Effector memory CD8-positive, alpha-beta T cell (primary cell): ENCODE measurements at regions not wholly inside any gene's neighbourhood (a gene's known extent, or its start where the extent isn't known, plus 50 kb on each side); places are given as distances from the start of the nearest gene placed in this dataset.

Experiments used
- ATAC-seq: fragments of 150-1000 bp; cut with Tn5 transposase; replicated peaks from 2 replicates; pipeline ENCODE4 v1.10.0; 2021; ENCODE audit warnings: mild to moderate bottlenecking, moderate library complexity
- DNase-seq, 3 experiments: peaks; one replicate each; pipeline ENCODE4 v3.0.0; 2021
- H3K27ac Mint-ChIP-seq, 2 donors: one replicate each; pipeline ENCODE4 v1.8.0; 2022; ENCODE audit warnings: mild to moderate bottlenecking in 2 of 2, mixed read lengths in 2 of 2, moderate library complexity in 2 of 2
- H3K27me3 Mint-ChIP-seq, 2 donors: one replicate each; pipeline ENCODE4 v1.8.0; 2022; ENCODE audit warnings: mixed read lengths in 2 of 2
- H3K36me3 Mint-ChIP-seq: one replicate; pipeline ENCODE4 v1.8.0; 2022; ENCODE audit warnings: mild to moderate bottlenecking, moderate library complexity, mixed read lengths; ENCODE audit not compliant: insufficient read depth
- H3K4me1 Mint-ChIP-seq, 2 donors: one replicate each; pipeline ENCODE4 v1.8.0; 2022; ENCODE audit warnings: low read depth in 2 of 2, mixed read lengths in 2 of 2
- H3K4me3 Mint-ChIP-seq, 2 donors: one replicate each; pipeline ENCODE4 v1.8.0; 2022; ENCODE audit warnings: mild to moderate bottlenecking in 2 of 2, mixed read lengths in 2 of 2, moderate library complexity in 2 of 2
- H3K9me3 Mint-ChIP-seq, 2 donors: one replicate each; pipeline ENCODE4 v1.8.0; 2022; ENCODE audit warnings: mixed read lengths in 2 of 2

- H3K9me3 Mint-ChIP-seq: peaks cover 9 to 18% of the 10 kb centered on the region in 2 donors
- H3K36me3 Mint-ChIP-seq: no peaks in the 10 kb centered on the region
- no peak overlapping the region for H3K4me3 Mint-ChIP-seq
- DNase-seq: no peak
- H3K27me3 Mint-ChIP-seq: no peaks in the 10 kb centered on the region
- no peaks in the 10 kb centered on the region for H3K4me1 Mint-ChIP-seq
- no peak for ATAC-seq
- no peak overlapping the region for H3K27ac Mint-ChIP-seq
These were observed 703.6 kb downstream of the SLITRK6 start for GRCh38 chr13:85095418-85096272.

GRCh38 chr13:85093808-85094207 lies 705.4 kb downstream of the SLITRK6 start:
- no peaks in the 10 kb centered on the region for H3K4me1 Mint-ChIP-seq
- H3K27ac Mint-ChIP-seq: no peak overlapping the region
- no peaks in the 10 kb centered on the region for H3K36me3 Mint-ChIP-seq
- H3K9me3 Mint-ChIP-seq: peaks cover 7 to 18% of the 10 kb centered on the region in 2 donors
- H3K27me3 Mint-ChIP-seq: no peaks in the 10 kb centered on the region
- no peak for ATAC-seq
- no peak for DNase-seq
- no peak overlapping the region for H3K4me3 Mint-ChIP-seq

- no peaks in the 10 kb centered on the region for H3K4me1 Mint-ChIP-seq
- peaks cover 4 to 18% of the 10 kb centered on the region in 2 donors for H3K9me3 Mint-ChIP-seq
- H3K4me3 Mint-ChIP-seq: no peak overlapping the region
- no peak overlapping the region for H3K27ac Mint-ChIP-seq
- H3K27me3 Mint-ChIP-seq: no peaks in the 10 kb centered on the region
- no peak for DNase-seq
- H3K36me3 Mint-ChIP-seq: no peaks in the 10 kb centered on the region
- no peak for ATAC-seq
These were observed 707.5 kb downstream of the SLITRK6 start for GRCh38 chr13:85091631-85092234.

- H3K27me3 Mint-ChIP-seq: no peaks in the 10 kb centered on the region
- H3K9me3 Mint-ChIP-seq: peaks cover 0 to 10% of the 10 kb centered on the region in 2 donors
- no peak overlapping the region for H3K27ac Mint-ChIP-seq
- ATAC-seq: no peak
- no peak for DNase-seq
- H3K4me3 Mint-ChIP-seq: no peak overlapping the region
- H3K4me1 Mint-ChIP-seq: no peaks in the 10 kb centered on the region
- peaks cover 2% of the 10 kb centered on the region for H3K36me3 Mint-ChIP-seq
These were observed 710.0 kb downstream of the SLITRK6 start for GRCh38 chr13:85089186-85089585.

- ATAC-seq (no peak), DNase-seq (no peak)
- Mint-ChIP-seq H3K27ac (no peak overlapping the region), H3K27me3 (no peaks in the 10 kb centered on the region), H3K4me3 (no peak overlapping the region), H3K4me1 (no peaks in the 10 kb centered on the region), H3K9me3 (peaks cover 7% of the 10 kb centered on the region in 2 donors), H3K36me3 (peaks cover 2% of the 10 kb centered on the region)
These were observed 718.5 kb downstream of the SLITRK6 start for GRCh38 chr13:85080691-85081090.

- Mint-ChIP-seq H3K9me3 (peaks cover 0 to 5% of the 10 kb centered on the region in 2 donors), H3K27me3 (no peaks in the 10 kb centered on the region), H3K4me1 (no peaks in the 10 kb centered on the region), H3K36me3 (no peaks in the 10 kb centered on the region), H3K27ac (no peak overlapping the region), H3K4me3 (no peak overlapping the region)
- DNase-seq (no peak), ATAC-seq (no peak)
These were observed 722.9 kb downstream of the SLITRK6 start for GRCh38 chr13:85076343-85076742.

GRCh38 chr13:85074543-85075313 lies 724.5 kb downstream of the SLITRK6 start:
- no peaks in the 10 kb centered on the region for H3K4me1 Mint-ChIP-seq

GRCh38 chr13:85068231-85068630 lies 731.0 kb downstream of the SLITRK6 start:
- DNase-seq (no peak), ATAC-seq (no peak)
- H3K27ac Mint-ChIP-seq: no peak overlapping the region
- no peaks in the 10 kb centered on the region for H3K4me1 Mint-ChIP-seq
- peaks cover 0 to 4% of the 10 kb centered on the region in 2 donors for H3K9me3 Mint-ChIP-seq
- no peaks in the 10 kb centered on the region for H3K27me3 Mint-ChIP-seq
- no peaks in the 10 kb centered on the region for H3K36me3 Mint-ChIP-seq
- H3K4me3 Mint-ChIP-seq: no peak overlapping the region

More at GRCh38 chr13:85074543-85075313, 724.5 kb downstream of the SLITRK6 start:
- H3K36me3 Mint-ChIP-seq: no peaks in the 10 kb centered on the region
- DNase-seq (no peak), ATAC-seq (no peak)
- H3K27ac Mint-ChIP-seq: no peak overlapping the region
- no peak overlapping the region for H3K4me3 Mint-ChIP-seq
- H3K27me3 Mint-ChIP-seq: no peaks in the 10 kb centered on the region
- H3K9me3 Mint-ChIP-seq: peaks cover 0 to 3% of the 10 kb centered on the region in 2 donors

- peaks cover 0 to 4% of the 10 kb centered on the region in 2 donors for H3K9me3 Mint-ChIP-seq
- no peak overlapping the region for H3K4me3 Mint-ChIP-seq
- DNase-seq (no peak), ATAC-seq (no peak)
- no peaks in the 10 kb centered on the region for H3K36me3 Mint-ChIP-seq
- H3K27me3 Mint-ChIP-seq: no peaks in the 10 kb centered on the region
- H3K4me1 Mint-ChIP-seq: no peaks in the 10 kb centered on the region
- no peak overlapping the region for H3K27ac Mint-ChIP-seq
These were observed 759.0 kb downstream of the SLITRK6 start for GRCh38 chr13:85040215-85040614.

- DNase-seq (no peak), ATAC-seq (no peak)
- no peaks in the 10 kb centered on the region for H3K36me3 Mint-ChIP-seq
- peaks cover 12% of the 10 kb centered on the region in 2 donors for H3K9me3 Mint-ChIP-seq
- H3K27me3 Mint-ChIP-seq: no peaks in the 10 kb centered on the region
- H3K4me1 Mint-ChIP-seq: no peaks in the 10 kb centered on the region
- no peak overlapping the region for H3K4me3 Mint-ChIP-seq
- H3K27ac Mint-ChIP-seq: no peak overlapping the region
These were observed 767.4 kb downstream of the SLITRK6 start for GRCh38 chr13:85031771-85032170.

- DNase-seq (no peak), ATAC-seq (no peak)
- Mint-ChIP-seq H3K9me3 (peaks cover 6 to 7% of the 10 kb centered on the region in 2 donors), H3K4me3 (no peak overlapping the region), H3K27me3 (no peaks in the 10 kb centered on the region), H3K36me3 (no peaks in the 10 kb centered on the region), H3K4me1 (no peaks in the 10 kb centered on the region), H3K27ac (no peak overlapping the region)
These were observed 771.2 kb downstream of the SLITRK6 start for GRCh38 chr13:85028035-85028434.

GRCh38 chr13:85019121-85019520 lies 780.1 kb downstream of the SLITRK6 start:
- H3K4me3 Mint-ChIP-seq: no peak overlapping the region
- peaks cover 6 to 10% of the 10 kb centered on the region in 2 donors for H3K9me3 Mint-ChIP-seq
- H3K27me3 Mint-ChIP-seq: no peaks in the 10 kb centered on the region
- H3K36me3 Mint-ChIP-seq: no peaks in the 10 kb centered on the region
- H3K4me1 Mint-ChIP-seq: no peaks in the 10 kb centered on the region
- no peak for ATAC-seq
- no peak overlapping the region for H3K27ac Mint-ChIP-seq
- no peak for DNase-seq

- ATAC-seq (no peak), DNase-seq (no peak)
- Mint-ChIP-seq H3K4me3 (no peak overlapping the region), H3K4me1 (no peaks in the 10 kb centered on the region), H3K9me3 (peaks cover 7 to 14% of the 10 kb centered on the region in 2 donors), H3K36me3 (no peaks in the 10 kb centered on the region), H3K27ac (no peak overlapping the region), H3K27me3 (no peaks in the 10 kb centered on the region)
These were observed 786.2 kb downstream of the SLITRK6 start for GRCh38 chr13:85013006-85013405.
